Stomach (tissue), 8 donors: ENCODE measurements at regions not wholly inside any gene's neighbourhood (a gene's known extent, or its start where the extent isn't known, plus 50 kb on each side); places are given as distances from the start of the nearest gene placed in this dataset.

Experiments used
- DNase-seq, 2 donors: peaks; one replicate each; pipeline versions ENCODE4 v3.0.0 to v3.0.0-alpha.2; 2013 to 2019
- H3K27ac ChIP-seq, 5 donors: fragments of 200-600 bp in 4 of 5; sonication (generic) in 4 of 5; one replicate each; pipeline ENCODE4 v1.5.1; 2013 to 2019; ENCODE audit warnings: mild to moderate bottlenecking in 1 of 5, moderate library complexity in 1 of 5
- H3K27me3 ChIP-seq, 3 donors: fragments of 200-600 bp; sonication (generic); one replicate each; pipeline ENCODE4 v1.5.1; 2017 to 2019; ENCODE audit warnings: mixed run types in 1 of 3
- H3K36me3 ChIP-seq, 4 donors: fragments of 200-600 bp; sonication (generic); 1 replicate in 3 of 4; 2 replicates in 1 of 4; pipeline ENCODE4 v1.5.1; 2016 to 2019
- H3K4me1 ChIP-seq, 4 donors: fragments of 200-600 bp; sonication (generic); one replicate each; pipeline ENCODE4 v1.5.1; 2016 to 2019
- H3K4me3 ChIP-seq, 4 donors: fragments of 200-600 bp; sonication (generic) in 3 of 4; one replicate each; pipeline ENCODE4 v1.5.1; 2016 to 2019; ENCODE audit warnings: mild to moderate bottlenecking in 1 of 4
- H3K9me3 ChIP-seq, 4 donors: fragments of 200-600 bp; sonication (generic); one replicate each; pipeline ENCODE4 v1.5.1; 2016 to 2019
- EP300 ChIP-seq: sonication (generic); formaldehyde crosslinking; IDR thresholded peaks from one replicate; pipeline ENCODE4 v1.6.1; 2017; ENCODE audit warnings: antibody characterized with exemption
- POLR2A ChIP-seq, 4 donors: fragments of 450-650 bp; IDR thresholded peaks; one replicate each; pipeline ENCODE4 v1.6.1; 2016; ENCODE audit warnings: antibody characterized with exemption in 4 of 4, control low read depth in 2 of 4, mild to moderate bottlenecking in 1 of 4, moderate library complexity in 1 of 4
- POLR2AphosphoS5 ChIP-seq, 3 donors: sonication (generic); formaldehyde crosslinking; IDR thresholded peaks; one replicate each; pipeline ENCODE4 v1.6.1; 2016; ENCODE audit warnings: antibody characterized with exemption in 3 of 3
- WGBS, 5 donors: extraction: QIAGEN DNeasy Blood & Tissue Kit in 3 of 5; methylation state at CpG; one replicate each; pipeline versions ENCODE4 v1.1.5 to v1.1.7; 2013 to 2018; 5-methylcytosine and 5-hydroxymethylcytosine counted together
- intact Hi-C: fragments of 100-400 bp; cut with DNase I; formaldehyde crosslinking; loops from one replicate; pipeline ENCODE4 v1.15.1; 2023; ENCODE audit warnings: low total_unique reads
- TF ChIP-seq, protein P1 (sequence below), 7 experiments: fragments of 450-650 bp in 4 of 7; fragments of 200-600 bp in 3 of 7; sonication (generic) in 3 of 7; IDR thresholded peaks; one replicate each; pipeline ENCODE4 v1.5.1; 2016 to 2019; ENCODE audit warnings: antibody characterized with exemption in 7 of 7, control low read depth in 2 of 7, mild to moderate bottlenecking in 1 of 7
- donor health status: healthy with polysubstance abuse.
- donor health status: Bipolar disorder and iron deficiency.
- donor health status: healthy.

DNA sequence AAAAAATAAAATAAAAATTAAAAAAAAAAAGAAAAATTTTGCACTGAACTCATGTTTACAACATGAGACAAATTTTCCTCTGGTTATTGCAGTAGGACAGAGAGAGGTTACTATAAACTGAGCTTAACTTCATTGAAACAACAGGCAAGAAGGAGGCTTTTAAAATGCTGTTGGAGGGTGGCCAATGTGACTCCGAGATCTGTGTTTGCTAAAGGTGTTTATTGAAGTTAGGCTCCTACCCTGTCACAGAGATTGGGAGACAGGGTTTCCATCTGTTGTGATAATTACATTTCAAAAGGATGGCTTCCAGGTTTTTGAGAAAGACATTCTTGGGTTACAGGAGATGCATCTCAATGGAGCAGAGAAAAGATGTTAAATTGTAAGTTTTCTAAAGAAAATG lies 370.5 kb upstream of the HS3ST1 start:
- WGBS, 5 donors: 14 to 40% (median 29%) methylated on average over 1 of the region's 1 CpG
- peak; percentile 27 to 29 for DNase-seq
- H3K4me3 ChIP-seq: no peak overlapping the region
- intact Hi-C loops: no loop called here
- TF ChIP-seq POLR2AphosphoS5 (IDR thresholded peaks at IDR 0.05) (no peak), POLR2A (IDR thresholded peaks at IDR 0.05) (no peak), EP300 (no peak)
- TF ChIP-seq, protein P1, sequence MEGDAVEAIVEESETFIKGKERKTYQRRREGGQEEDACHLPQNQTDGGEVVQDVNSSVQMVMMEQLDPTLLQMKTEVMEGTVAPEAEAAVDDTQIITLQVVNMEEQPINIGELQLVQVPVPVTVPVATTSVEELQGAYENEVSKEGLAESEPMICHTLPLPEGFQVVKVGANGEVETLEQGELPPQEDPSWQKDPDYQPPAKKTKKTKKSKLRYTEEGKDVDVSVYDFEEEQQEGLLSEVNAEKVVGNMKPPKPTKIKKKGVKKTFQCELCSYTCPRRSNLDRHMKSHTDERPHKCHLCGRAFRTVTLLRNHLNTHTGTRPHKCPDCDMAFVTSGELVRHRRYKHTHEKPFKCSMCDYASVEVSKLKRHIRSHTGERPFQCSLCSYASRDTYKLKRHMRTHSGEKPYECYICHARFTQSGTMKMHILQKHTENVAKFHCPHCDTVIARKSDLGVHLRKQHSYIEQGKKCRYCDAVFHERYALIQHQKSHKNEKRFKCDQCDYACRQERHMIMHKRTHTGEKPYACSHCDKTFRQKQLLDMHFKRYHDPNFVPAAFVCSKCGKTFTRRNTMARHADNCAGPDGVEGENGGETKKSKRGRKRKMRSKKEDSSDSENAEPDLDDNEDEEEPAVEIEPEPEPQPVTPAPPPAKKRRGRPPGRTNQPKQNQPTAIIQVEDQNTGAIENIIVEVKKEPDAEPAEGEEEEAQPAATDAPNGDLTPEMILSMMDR (IDR thresholded peaks at IDR 0.05): no peak
- H3K27ac ChIP-seq: no peak overlapping the region
- H3K36me3 ChIP-seq: no peaks in the 10 kb centered on the region
- no peaks in the 10 kb centered on the region for H3K27me3 ChIP-seq
- H3K9me3 ChIP-seq: no peaks in the 10 kb centered on the region
- no peaks in the 10 kb centered on the region for H3K4me1 ChIP-seq

DNA sequence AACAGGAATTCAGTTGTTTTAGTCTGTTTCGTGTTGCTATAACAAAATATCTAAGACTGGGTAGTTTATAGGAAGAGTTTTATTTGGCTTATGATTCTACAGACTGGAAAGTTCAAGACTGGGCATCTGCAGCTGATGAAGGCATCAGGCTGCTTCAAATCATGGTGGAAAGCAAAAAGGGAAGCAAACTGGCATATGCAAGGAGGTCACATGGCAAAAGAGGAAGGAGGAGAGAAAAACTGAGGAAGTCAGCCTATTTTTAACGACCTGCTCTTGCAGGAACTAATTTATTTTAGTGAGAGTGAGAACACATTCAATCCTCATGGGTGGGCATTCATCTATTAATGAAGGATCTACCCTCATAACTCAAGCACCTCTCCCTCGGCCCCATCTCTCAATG lies 363.1 kb upstream of the HS3ST1 start:
- no peaks in the 10 kb centered on the region for H3K4me1 ChIP-seq
- intact Hi-C loops: no loop called here
- no peaks in the 10 kb centered on the region for H3K27me3 ChIP-seq
- H3K4me3 ChIP-seq: no peak overlapping the region
- WGBS, 5 donors: 60 to 77% (median 77%) methylated on average over 3 of the region's 3 CpGs
- TF ChIP-seq POLR2A (IDR thresholded peaks at IDR 0.05): no peak
- TF ChIP-seq, protein P1 (IDR thresholded peaks at IDR 0.05): no peak
- TF ChIP-seq EP300: no peak
- TF ChIP-seq POLR2AphosphoS5 (IDR thresholded peaks at IDR 0.05): no peak
- no peaks in the 10 kb centered on the region for H3K36me3 ChIP-seq
- no peaks in the 10 kb centered on the region for H3K9me3 ChIP-seq
- H3K27ac ChIP-seq: no peak overlapping the region
- DNase-seq: no peak

- 80 to 90% (median 89%) methylated on average over 4 of the region's 4 CpGs for WGBS, 5 donors
- H3K27ac ChIP-seq: no peak overlapping the region
- intact Hi-C loops: no loop called here
- TF ChIP-seq EP300: no peak
- TF ChIP-seq, protein P1 (IDR thresholded peaks at IDR 0.05): no peak
- no peak for TF ChIP-seq POLR2AphosphoS5 (IDR thresholded peaks at IDR 0.05)
- TF ChIP-seq POLR2A (IDR thresholded peaks at IDR 0.05): no peak
- no peaks in the 10 kb centered on the region for H3K4me1 ChIP-seq
- no peaks in the 10 kb centered on the region for H3K36me3 ChIP-seq
- DNase-seq: no peak
- no peak overlapping the region for H3K4me3 ChIP-seq
- no peaks in the 10 kb centered on the region for H3K27me3 ChIP-seq
- H3K9me3 ChIP-seq: no peaks in the 10 kb centered on the region
Observed at GRCh38 chr4:11790230-11790629, 361.5 kb upstream of the HS3ST1 start.

GRCh38 chr4:11783588-11783987 lies 354.9 kb upstream of the HS3ST1 start:
- no peaks in the 10 kb centered on the region for H3K27me3 ChIP-seq
- TF ChIP-seq POLR2A (IDR thresholded peaks at IDR 0.05): no peak
- TF ChIP-seq, protein P1 (IDR thresholded peaks at IDR 0.05): no peak
- TF ChIP-seq EP300: no peak
- TF ChIP-seq POLR2AphosphoS5 (IDR thresholded peaks at IDR 0.05): no peak

More at GRCh38 chr4:11783588-11783987, 354.9 kb upstream of the HS3ST1 start:
- Histone ChIP-seq H3K36me3 (no peaks in the 10 kb centered on the region), H3K27ac (no peak overlapping the region), H3K4me3 (no peak overlapping the region), H3K9me3 (no peaks in the 10 kb centered on the region), H3K4me1 (no peaks in the 10 kb centered on the region)
- intact Hi-C loops: no loop called here
- 25 to 37% (median 29%) methylated on average over 1 of the region's 1 CpG for WGBS, 5 donors
- DNase-seq: no peak
